ENCODE measurements at regions not wholly inside any gene's neighbourhood (a gene's known extent, or its start where the extent isn't known, plus 50 kb on each side); places are given as distances from the start of the nearest gene placed in this dataset.
A peak's percentile ranks its signal among the peaks of the same experiment; 100 is the strongest.

- Histone ChIP-seq H2AFZ (ENCODE audit: low read depth, low read length) (peak overlapping the region; percentile 49), H3K27ac (ENCODE audit: insufficient read depth, low read depth, low read length) (no peak overlapping the region), H3K4me1 (ENCODE audit: control insufficient read depth, extremely low read depth, insufficient read depth, low read length) (peaks cover 4% of the 10 kb centered on the region), H3K9ac (replicated peaks; ENCODE audit: extremely low read depth, insufficient read depth, low read length) (no peak overlapping the region), H4K20me1 (replicated peaks; ENCODE audit: control insufficient read depth, extremely low read depth, insufficient read depth, low read length) (no peaks in the 10 kb centered on the region), H3K4me2 (ENCODE audit: insufficient read depth, low read length) (peak overlapping the region; percentile 25), H3K36me3 (ENCODE audit: control insufficient read depth in 2 of 2, extremely low read depth in 1 of 2, insufficient read depth in 2 of 2, low read length in 2 of 2) (no peaks in the 10 kb centered on the region), H3K79me2 (ENCODE audit: control insufficient read depth, insufficient read depth, low read length) (no peaks in the 10 kb centered on the region), H3K4me3 (replicated peaks in 1 of 3; ENCODE audit: insufficient read depth in 1 of 3, low read depth in 1 of 3, low read length in 3 of 3) (peak overlapping the region in 2 of 3 experiments; percentile 17 to 29), H3K9me1 (replicated peaks; ENCODE audit: control insufficient read depth, extremely low read depth, insufficient read depth, low read length) (no peaks in the 10 kb centered on the region), H3K9me3 (replicated peaks; ENCODE audit: control insufficient read depth, insufficient read depth, low read length) (no peaks in the 10 kb centered on the region), H3K27me3 (ENCODE audit: control insufficient read depth in 2 of 2, insufficient read depth in 2 of 2, low read length in 2 of 2) (peaks cover 25 to 39% of the 10 kb centered on the region in 2 experiments)
- dilution Hi-C loops (cut with MboI; ENCODE audit: extremely low pct_ligation_motif_present, low sequenced_read_pairs) (no loop called here), intact Hi-C loops (cut with micrococcal nuclease) (no loop called here)
- FAIRE-seq (no peak), DNase-seq (ENCODE audit: low read depth, low spot score) (peak; percentile 5)
- CTCF ChIA-PET, result no interaction called here
- TF ChIP-seq MAX (IDR thresholded peaks at IDR 0.05; ENCODE audit: insufficient read depth, insufficient read length) (no peak), JUN (IDR thresholded peaks at IDR 0.05; ENCODE audit: borderline replicate concordance, insufficient read depth, insufficient read length, low read depth) (no peak), MYC (IDR thresholded peaks at IDR 0.05; ENCODE audit: low read depth, low read length) (no peak), FOS (IDR thresholded peaks at IDR 0.05; ENCODE audit: borderline replicate concordance, insufficient read depth, low read length) (no peak), GATA2 (IDR thresholded peaks at IDR 0.05; ENCODE audit: insufficient read depth, insufficient read length, low read depth, low read length) (no peak), EZH2 (IDR thresholded peaks at IDR 0.05; ENCODE audit: borderline replicate concordance, low read depth, low read length, severe bottlenecking) (no peak), CTCF (IDR thresholded peaks at IDR 0.05; ENCODE audit: extremely low read depth in 1 of 2, insufficient read depth in 1 of 2, low read depth in 1 of 2, low read length in 2 of 2) (no peak), POLR2A (IDR thresholded peaks at IDR 0.05; ENCODE audit: low read depth, low read length) (no peak), POLR2AphosphoS5 (IDR thresholded peaks at IDR 0.05; ENCODE audit: insufficient read depth, low read depth, low read length) (no peak)
- POLR2A ChIA-PET, result no interaction called here
- no TSS peak for BruUV-seq (replicated peaks)
These were observed 88.4 kb upstream of the RHOU start for GRCh38 chr1:228646717-228647522.
